ENCODE measurements at regions not wholly inside any gene's neighbourhood (a gene's known extent, or its start where the extent isn't known, plus 50 kb on each side); places are given as distances from the start of the nearest gene placed in this dataset.

DNA sequence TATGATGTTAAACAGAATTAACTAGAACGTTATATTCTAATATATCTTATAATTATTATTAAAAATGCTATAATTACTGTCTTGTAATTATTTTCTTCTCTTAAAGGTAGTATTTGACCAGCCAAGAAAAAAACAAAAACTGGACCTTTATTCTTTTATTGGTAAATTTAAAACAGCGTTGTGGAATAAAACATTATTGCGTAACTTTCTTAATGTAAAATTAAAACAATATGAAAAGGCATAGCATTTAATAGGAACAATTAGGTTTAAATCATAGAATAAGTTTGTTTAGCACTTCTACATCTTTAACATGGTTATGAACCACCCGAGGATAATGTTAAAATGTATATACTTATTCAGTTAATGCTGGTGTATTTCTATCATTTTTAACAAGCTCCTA is 574.5 kb upstream of the CDH18 start:
- Histone ChIP-seq H3K4me2 (ENCODE audit: low read depth, low read length) (no peak overlapping the region), H3K36me3 (replicated peaks in 1 of 2; ENCODE audit: control insufficient read depth in 1 of 2, insufficient read depth in 2 of 2, low read length in 2 of 2) (no peaks in the 10 kb centered on the region), H3K79me2 (ENCODE audit: insufficient read depth, low read length) (no peaks in the 10 kb centered on the region), H2AFZ (ENCODE audit: low read length) (no peak overlapping the region), H3K9me3 (ENCODE audit: low read length) (no peaks in the 10 kb centered on the region), H4K20me1 (ENCODE audit: insufficient read depth, low read length) (no peaks in the 10 kb centered on the region; the same call in 1 of the 2 replicates), H3K4me3 (replicated peaks in 1 of 3; ENCODE audit: insufficient read depth in 1 of 3, low read depth in 2 of 3, low read length in 3 of 3) (no peak overlapping the region), H3K27ac (ENCODE audit: extremely low read length, insufficient read depth, low read length) (no peak overlapping the region), H3K27me3 (ENCODE audit: control insufficient read depth in 1 of 2, insufficient read depth in 2 of 2, low read length in 2 of 2) (no peaks in the 10 kb centered on the region), H3K9ac (ENCODE audit: insufficient read depth, low read depth, low read length) (no peak overlapping the region), H3K4me1 (ENCODE audit: insufficient read depth, low read length) (no peaks in the 10 kb centered on the region)
- ChIA-PET POLR2A (no interaction called here), CTCF (ENCODE audit: low intra/inter-chr PET ratio, low total read pairs) (no interaction called here)
- intact Hi-C loops (cut with micrococcal nuclease; ENCODE audit: unreplicated experiment) (no loop called here), in situ Hi-C loops (cut with HindIII; ENCODE audit: extremely low pct_ligation_motif_present, low pct_unique_long_range_greater_than_20kb) (no loop called here)
- TF ChIP-seq SIX1 (CRISPR knock-in tag; IDR thresholded peaks at IDR 0.05; ENCODE audit: borderline replicate concordance) (no peak), CEBPB (IDR thresholded peaks at IDR 0.05; ENCODE audit: borderline replicate concordance, low read depth, low read length) (peak; percentile 73)
- WGBS (ENCODE audit: low lambda C conversion rate): 34% methylated on average over 4 of the region's 4 CpGs
- DNase-seq (ENCODE audit: low spot score): no peak
- FAIRE-seq: no peak
- no peak for ATAC-seq
- no TSS peak for BruUV-seq (replicated peaks)

DNA sequence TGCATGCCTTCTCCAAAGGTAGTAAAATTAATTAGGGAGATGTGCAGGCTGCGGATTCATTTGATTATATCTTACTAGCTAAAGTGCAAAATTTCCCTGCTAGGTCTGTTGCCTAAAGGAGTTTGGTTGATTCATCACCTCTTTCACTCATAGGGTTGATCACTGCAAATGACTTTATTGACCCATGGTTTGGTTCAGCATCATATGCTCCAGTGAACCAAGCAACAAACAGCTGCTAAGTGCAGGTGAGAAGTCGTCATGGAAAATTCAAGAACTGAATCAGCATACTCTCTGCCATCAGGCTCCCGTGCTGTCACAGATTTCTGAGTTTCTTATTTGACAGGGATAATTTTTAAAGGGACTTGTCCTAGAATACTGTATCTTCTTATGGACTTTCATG is 571.8 kb upstream of the CDH18 start:
- no peaks in the 10 kb centered on the region for H3K79me2 ChIP-seq (ENCODE audit: insufficient read depth, low read length)
- in situ Hi-C loops (cut with HindIII; ENCODE audit: extremely low pct_ligation_motif_present, low pct_unique_long_range_greater_than_20kb) (no loop called here), intact Hi-C loops (cut with micrococcal nuclease; ENCODE audit: unreplicated experiment) (no loop called here)
- H2AFZ ChIP-seq (ENCODE audit: low read length): no peak overlapping the region
- BruUV-seq (replicated peaks): no TSS peak
- H3K27me3 ChIP-seq (ENCODE audit: control insufficient read depth in 1 of 2, insufficient read depth in 2 of 2, low read length in 2 of 2): no peaks in the 10 kb centered on the region
- H3K4me1 ChIP-seq (ENCODE audit: insufficient read depth, low read length): no peaks in the 10 kb centered on the region
- H3K36me3 ChIP-seq (replicated peaks in 1 of 2; ENCODE audit: control insufficient read depth in 1 of 2, insufficient read depth in 2 of 2, low read length in 2 of 2): no peaks in the 10 kb centered on the region
- ChIA-PET CTCF (ENCODE audit: low intra/inter-chr PET ratio, low total read pairs) (no interaction called here), POLR2A (no interaction called here)
- no peaks in the 10 kb centered on the region; the same call in 1 of the 2 replicates for H4K20me1 ChIP-seq (ENCODE audit: insufficient read depth, low read length)
- no peak overlapping the region for H3K27ac ChIP-seq (ENCODE audit: extremely low read length, insufficient read depth, low read length)
- H3K9me3 ChIP-seq (ENCODE audit: low read length): no peaks in the 10 kb centered on the region
- DNase-seq (ENCODE audit: low spot score) (no peak), FAIRE-seq (no peak), ATAC-seq (no peak)
- H3K4me2 ChIP-seq (ENCODE audit: low read depth, low read length): no peak overlapping the region
- H3K4me3 ChIP-seq (replicated peaks in 1 of 3; ENCODE audit: insufficient read depth in 1 of 3, low read depth in 2 of 3, low read length in 3 of 3): no peak overlapping the region
- WGBS (ENCODE audit: low lambda C conversion rate): 7% methylated on average over 3 of the region's 3 CpGs
- no peak overlapping the region for H3K9ac ChIP-seq (ENCODE audit: insufficient read depth, low read depth, low read length)
- TF ChIP-seq MXI1 (IDR thresholded peaks at IDR 0.05; ENCODE audit: borderline replicate concordance, low read depth, low read length): no peak
- TF ChIP-seq GMEB1 (CRISPR knock-in tag; IDR thresholded peaks at IDR 0.05; ENCODE audit: borderline replicate concordance): no peak
- TF ChIP-seq, protein P1, sequence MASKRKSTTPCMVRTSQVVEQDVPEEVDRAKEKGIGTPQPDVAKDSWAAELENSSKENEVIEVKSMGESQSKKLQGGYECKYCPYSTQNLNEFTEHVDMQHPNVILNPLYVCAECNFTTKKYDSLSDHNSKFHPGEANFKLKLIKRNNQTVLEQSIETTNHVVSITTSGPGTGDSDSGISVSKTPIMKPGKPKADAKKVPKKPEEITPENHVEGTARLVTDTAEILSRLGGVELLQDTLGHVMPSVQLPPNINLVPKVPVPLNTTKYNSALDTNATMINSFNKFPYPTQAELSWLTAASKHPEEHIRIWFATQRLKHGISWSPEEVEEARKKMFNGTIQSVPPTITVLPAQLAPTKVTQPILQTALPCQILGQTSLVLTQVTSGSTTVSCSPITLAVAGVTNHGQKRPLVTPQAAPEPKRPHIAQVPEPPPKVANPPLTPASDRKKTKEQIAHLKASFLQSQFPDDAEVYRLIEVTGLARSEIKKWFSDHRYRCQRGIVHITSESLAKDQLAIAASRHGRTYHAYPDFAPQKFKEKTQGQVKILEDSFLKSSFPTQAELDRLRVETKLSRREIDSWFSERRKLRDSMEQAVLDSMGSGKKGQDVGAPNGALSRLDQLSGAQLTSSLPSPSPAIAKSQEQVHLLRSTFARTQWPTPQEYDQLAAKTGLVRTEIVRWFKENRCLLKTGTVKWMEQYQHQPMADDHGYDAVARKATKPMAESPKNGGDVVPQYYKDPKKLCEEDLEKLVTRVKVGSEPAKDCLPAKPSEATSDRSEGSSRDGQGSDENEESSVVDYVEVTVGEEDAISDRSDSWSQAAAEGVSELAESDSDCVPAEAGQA (IDR thresholded peaks at IDR 0.05; ENCODE audit: low read depth): no peak
- TF ChIP-seq, protein P1 (CRISPR knock-in tag; IDR thresholded peaks at IDR 0.05; ENCODE audit: borderline replicate concordance): no peak
- TF ChIP-seq ZNF724P (CRISPR knock-in tag; IDR thresholded peaks at IDR 0.05; ENCODE audit: borderline replicate concordance): no peak
- no peak for TF ChIP-seq LBX2 (CRISPR knock-in tag; IDR thresholded peaks at IDR 0.05; ENCODE audit: borderline replicate concordance)
- TF ChIP-seq, protein P2, sequence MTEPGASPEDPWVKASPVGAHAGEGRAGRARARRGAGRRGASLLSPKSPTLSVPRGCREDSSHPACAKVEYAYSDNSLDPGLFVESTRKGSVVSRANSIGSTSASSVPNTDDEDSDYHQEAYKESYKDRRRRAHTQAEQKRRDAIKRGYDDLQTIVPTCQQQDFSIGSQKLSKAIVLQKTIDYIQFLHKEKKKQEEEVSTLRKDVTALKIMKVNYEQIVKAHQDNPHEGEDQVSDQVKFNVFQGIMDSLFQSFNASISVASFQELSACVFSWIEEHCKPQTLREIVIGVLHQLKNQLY (CRISPR knock-in tag; IDR thresholded peaks at IDR 0.05): no peak
- TF ChIP-seq ATAD3A (CRISPR knock-in tag; IDR thresholded peaks at IDR 0.05): no peak
